ENCODE measurements at regions not wholly inside any gene's neighbourhood (a gene's known extent, or its start where the extent isn't known, plus 50 kb on each side); places are given as distances from the start of the nearest gene placed in this dataset.

- H3K36me3 ChIP-seq, result no peaks in the 10 kb centered on the region
- intact Hi-C loops (cut with DNase I; ENCODE audit: low total_unique reads), result loop anchor here (5.0 kb wide), 1 partner anchor 87 kb away; no protein-coding TSS in a partner anchor
- no peak for DNase-seq (ENCODE audit: low spot score in 2 of 2)
- H3K4me3 ChIP-seq, result no peak overlapping the region
- H3K4me1 ChIP-seq, result no peaks in the 10 kb centered on the region
- H3K27me3 ChIP-seq, result no peaks in the 10 kb centered on the region
- TF ChIP-seq POLR2AphosphoS5 (IDR thresholded peaks at IDR 0.05), result no peak
- TF ChIP-seq POLR2A (IDR thresholded peaks at IDR 0.05), result no peak
- TF ChIP-seq CTCF (IDR thresholded peaks at IDR 0.05), result no peak
- peaks cover 0 to 5% of the 10 kb centered on the region in 2 donors for H3K9me3 ChIP-seq
- no peak overlapping the region for H3K27ac ChIP-seq
Observed at GRCh38 chr16:7200320-7200719, 132.3 kb upstream of the RBFOX1 start.

GRCh38 chr16:7185689-7186088 lies 147.0 kb upstream of the RBFOX1 start:
- Histone ChIP-seq H3K4me1 (no peaks in the 10 kb centered on the region), H3K27ac (no peak overlapping the region), H3K36me3 (no peaks in the 10 kb centered on the region), H3K4me3 (no peak overlapping the region), H3K9me3 (peaks cover 0 to 5% of the 10 kb centered on the region in 2 donors), H3K27me3 (no peaks in the 10 kb centered on the region)
- no peak for TF ChIP-seq CTCF (IDR thresholded peaks at IDR 0.05)
- TF ChIP-seq POLR2A (IDR thresholded peaks at IDR 0.05), result no peak
- no peak for TF ChIP-seq POLR2AphosphoS5 (IDR thresholded peaks at IDR 0.05)
- DNase-seq (ENCODE audit: low spot score in 2 of 2), result no peak
- intact Hi-C loops (cut with DNase I; ENCODE audit: low total_unique reads), result no loop called here

- no peak for DNase-seq (ENCODE audit: low spot score in 2 of 2)
- Histone ChIP-seq H3K27ac (no peak overlapping the region), H3K27me3 (no peaks in the 10 kb centered on the region), H3K4me1 (no peaks in the 10 kb centered on the region), H3K9me3 (peaks cover 0 to 5% of the 10 kb centered on the region in 2 donors), H3K4me3 (no peak overlapping the region), H3K36me3 (no peaks in the 10 kb centered on the region)
- TF ChIP-seq CTCF (IDR thresholded peaks at IDR 0.05), result no peak
- no peak for TF ChIP-seq POLR2AphosphoS5 (IDR thresholded peaks at IDR 0.05)
- TF ChIP-seq POLR2A (IDR thresholded peaks at IDR 0.05), result no peak
- intact Hi-C loops (cut with DNase I; ENCODE audit: low total_unique reads), result no loop called here
Observed at GRCh38 chr16:7185165-7185564, 147.5 kb upstream of the RBFOX1 start.

GRCh38 chr16:7183768-7184167 lies 148.9 kb upstream of the RBFOX1 start:
- Histone ChIP-seq H3K27ac (no peak overlapping the region), H3K4me1 (no peaks in the 10 kb centered on the region), H3K36me3 (no peaks in the 10 kb centered on the region), H3K9me3 (peaks cover 0 to 5% of the 10 kb centered on the region in 2 donors), H3K4me3 (no peak overlapping the region), H3K27me3 (no peaks in the 10 kb centered on the region)
- TF ChIP-seq CTCF (IDR thresholded peaks at IDR 0.05) (no peak), POLR2AphosphoS5 (IDR thresholded peaks at IDR 0.05) (no peak), POLR2A (IDR thresholded peaks at IDR 0.05) (no peak)
- DNase-seq (ENCODE audit: low spot score in 2 of 2), result no peak
- intact Hi-C loops (cut with DNase I; ENCODE audit: low total_unique reads), result no loop called here

GRCh38 chr16:7182510-7183109 lies 150.0 kb upstream of the RBFOX1 start:
- Histone ChIP-seq H3K27me3 (no peaks in the 10 kb centered on the region), H3K4me1 (no peaks in the 10 kb centered on the region), H3K4me3 (no peak overlapping the region), H3K27ac (no peak overlapping the region), H3K36me3 (no peaks in the 10 kb centered on the region), H3K9me3 (peaks cover 0 to 5% of the 10 kb centered on the region in 2 donors)
- intact Hi-C loops (cut with DNase I; ENCODE audit: low total_unique reads), result no loop called here
- no peak for TF ChIP-seq POLR2AphosphoS5 (IDR thresholded peaks at IDR 0.05)
- no peak for TF ChIP-seq CTCF (IDR thresholded peaks at IDR 0.05)
- TF ChIP-seq POLR2A (IDR thresholded peaks at IDR 0.05), result no peak
- no peak for DNase-seq (ENCODE audit: low spot score in 2 of 2)

All from breast epithelium (tissue), 4 donors.